Esophagus muscularis mucosa (tissue), 3 donors: ENCODE measurements at regions not wholly inside any gene's neighbourhood (a gene's known extent, or its start where the extent isn't known, plus 50 kb on each side); places are given as distances from the start of the nearest gene placed in this dataset.

Experiments used
- POLR2A ChIP-seq: fragments of 450-650 bp; IDR thresholded peaks from one replicate; pipeline ENCODE4 v1.6.1; 2017; ENCODE audit warnings: antibody characterized with exemption, moderate library complexity, mild to moderate bottlenecking, low read depth
- POLR2AphosphoS5 ChIP-seq, 2 donors: sonication (generic); formaldehyde crosslinking; IDR thresholded peaks; one replicate each; pipeline ENCODE4 v1.6.1; 2017; ENCODE audit warnings: antibody characterized with exemption in 2 of 2
- TF ChIP-seq, protein P1 (sequence below), 3 experiments: fragments of 200-600 bp in 2 of 3; fragments of 450-650 bp in 1 of 3; sonication (generic) in 2 of 3; IDR thresholded peaks; one replicate each; pipeline ENCODE4 v1.5.1; 2017 to 2019; ENCODE audit warnings: antibody characterized with exemption in 3 of 3, mild to moderate bottlenecking in 2 of 3, moderate library complexity in 1 of 3

DNA sequence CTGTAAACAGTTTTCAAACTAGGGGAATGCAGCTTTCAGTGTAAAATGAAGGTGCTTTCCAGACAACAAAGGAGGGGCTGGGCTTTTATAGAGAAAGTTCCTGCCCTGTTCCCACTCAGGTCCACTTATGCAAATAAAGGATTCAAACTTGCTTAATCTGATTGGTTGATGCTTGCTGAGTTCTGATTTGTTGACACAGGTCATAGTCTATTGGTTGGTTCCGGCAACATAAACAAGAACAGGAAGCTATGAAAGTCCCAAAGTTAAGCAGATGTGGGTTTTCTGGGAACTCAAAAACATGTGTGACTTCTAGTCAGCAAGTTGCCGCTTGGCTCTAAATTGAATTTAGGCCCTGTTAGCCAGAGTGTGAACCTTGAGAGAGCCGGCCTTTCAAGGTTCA lies 194.2 kb upstream of the SVIL start:
- TF ChIP-seq, protein P1, sequence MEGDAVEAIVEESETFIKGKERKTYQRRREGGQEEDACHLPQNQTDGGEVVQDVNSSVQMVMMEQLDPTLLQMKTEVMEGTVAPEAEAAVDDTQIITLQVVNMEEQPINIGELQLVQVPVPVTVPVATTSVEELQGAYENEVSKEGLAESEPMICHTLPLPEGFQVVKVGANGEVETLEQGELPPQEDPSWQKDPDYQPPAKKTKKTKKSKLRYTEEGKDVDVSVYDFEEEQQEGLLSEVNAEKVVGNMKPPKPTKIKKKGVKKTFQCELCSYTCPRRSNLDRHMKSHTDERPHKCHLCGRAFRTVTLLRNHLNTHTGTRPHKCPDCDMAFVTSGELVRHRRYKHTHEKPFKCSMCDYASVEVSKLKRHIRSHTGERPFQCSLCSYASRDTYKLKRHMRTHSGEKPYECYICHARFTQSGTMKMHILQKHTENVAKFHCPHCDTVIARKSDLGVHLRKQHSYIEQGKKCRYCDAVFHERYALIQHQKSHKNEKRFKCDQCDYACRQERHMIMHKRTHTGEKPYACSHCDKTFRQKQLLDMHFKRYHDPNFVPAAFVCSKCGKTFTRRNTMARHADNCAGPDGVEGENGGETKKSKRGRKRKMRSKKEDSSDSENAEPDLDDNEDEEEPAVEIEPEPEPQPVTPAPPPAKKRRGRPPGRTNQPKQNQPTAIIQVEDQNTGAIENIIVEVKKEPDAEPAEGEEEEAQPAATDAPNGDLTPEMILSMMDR (IDR thresholded peaks at IDR 0.05) = no peak
- TF ChIP-seq POLR2A (no peak), POLR2AphosphoS5 (IDR thresholded peaks at IDR 0.05) (no peak)
